Activated CD8-positive, alpha-beta memory T cell treated with anti-CD3 and anti-CD28 coated beads for 4 hours (primary cell): ENCODE measurements at regions not wholly inside any gene's neighbourhood (a gene's known extent, or its start where the extent isn't known, plus 50 kb on each side); places are given as distances from the start of the nearest gene placed in this dataset.

ENCODE experiments used
- DNase-seq, 2 donors: peaks; one replicate each; pipeline ENCODE4 v3.0.0-alpha.2; 2020; ENCODE audit warnings: low read depth in 2 of 2

GRCh38 chr22:49018601-49019000 lies 809.1 kb downstream of the BRD1 start:
- no peak for DNase-seq

- DNase-seq, result no peak
These were observed 810.0 kb downstream of the BRD1 start for GRCh38 chr22:49017482-49018329.

GRCh38 chr22:49016909-49017481 lies 810.7 kb downstream of the BRD1 start:
- DNase-seq, result no peak

GRCh38 chr22:49015993-49016908 lies 811.4 kb downstream of the BRD1 start:
- DNase-seq, result no peak

- DNase-seq, result no peak
These were observed 812.2 kb downstream of the BRD1 start for GRCh38 chr22:49015459-49015858.

GRCh38 chr22:49014227-49015201 lies 813.2 kb downstream of the BRD1 start:
- no peak for DNase-seq

GRCh38 chr22:49013707-49014106 lies 814.0 kb downstream of the BRD1 start:
- no peak for DNase-seq

GRCh38 chr22:49012712-49013395 lies 814.8 kb downstream of the BRD1 start:
- no peak for DNase-seq

- no peak for DNase-seq
These were observed 815.7 kb downstream of the BRD1 start for GRCh38 chr22:49011769-49012648.

- DNase-seq, result no peak
These were observed 816.3 kb downstream of the BRD1 start for GRCh38 chr22:49011379-49011768.

- DNase-seq, result no peak
These were observed 816.8 kb downstream of the BRD1 start for GRCh38 chr22:49010901-49011300.

- no peak for DNase-seq
These were observed 817.4 kb downstream of the BRD1 start for GRCh38 chr22:49010070-49010863.

- DNase-seq, result no peak
These were observed 818.2 kb downstream of the BRD1 start for GRCh38 chr22:49009359-49010063.

GRCh38 chr22:49008682-49009235 lies 818.9 kb downstream of the BRD1 start:
- no peak for DNase-seq

GRCh38 chr22:49007013-49007653 lies 820.5 kb downstream of the BRD1 start:
- DNase-seq, result no peak

- DNase-seq, result no peak
These were observed 821.3 kb downstream of the BRD1 start for GRCh38 chr22:49006207-49007012.
